ENCODE measurements at regions not wholly inside any gene's neighbourhood (a gene's known extent, or its start where the extent isn't known, plus 50 kb on each side); places are given as distances from the start of the nearest gene placed in this dataset.
"Not testable (repeated sequence)": the region's sequence is repeated elsewhere in the genome, so short reads cannot be mapped to it uniquely, and the experiment has no call there.

DNA sequence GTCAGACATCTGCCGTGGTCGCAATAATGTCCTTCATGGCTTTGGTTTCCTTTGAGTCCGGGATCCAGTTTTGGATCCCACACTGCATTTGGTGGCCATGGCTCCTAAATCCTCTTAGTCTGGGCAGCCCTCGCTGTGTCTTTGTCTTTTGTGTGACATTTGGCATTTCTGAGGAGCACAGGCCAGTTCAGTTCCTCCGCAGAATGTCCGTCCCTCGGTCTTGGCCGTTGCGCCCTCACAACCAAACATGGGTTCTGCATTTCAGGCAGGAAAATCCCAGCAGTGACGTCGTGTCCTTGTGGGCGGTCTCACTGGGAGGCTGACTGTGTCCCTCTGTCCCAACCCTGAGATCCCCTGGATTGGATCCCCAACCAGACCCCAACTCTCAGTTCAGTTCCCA, 172.9 kb upstream of the PPP1R26 start:
- H3K4me3 ChIP-seq (ENCODE audit: low read depth, low read length) = no peak overlapping the region
- TF ChIP-seq, protein P1, sequence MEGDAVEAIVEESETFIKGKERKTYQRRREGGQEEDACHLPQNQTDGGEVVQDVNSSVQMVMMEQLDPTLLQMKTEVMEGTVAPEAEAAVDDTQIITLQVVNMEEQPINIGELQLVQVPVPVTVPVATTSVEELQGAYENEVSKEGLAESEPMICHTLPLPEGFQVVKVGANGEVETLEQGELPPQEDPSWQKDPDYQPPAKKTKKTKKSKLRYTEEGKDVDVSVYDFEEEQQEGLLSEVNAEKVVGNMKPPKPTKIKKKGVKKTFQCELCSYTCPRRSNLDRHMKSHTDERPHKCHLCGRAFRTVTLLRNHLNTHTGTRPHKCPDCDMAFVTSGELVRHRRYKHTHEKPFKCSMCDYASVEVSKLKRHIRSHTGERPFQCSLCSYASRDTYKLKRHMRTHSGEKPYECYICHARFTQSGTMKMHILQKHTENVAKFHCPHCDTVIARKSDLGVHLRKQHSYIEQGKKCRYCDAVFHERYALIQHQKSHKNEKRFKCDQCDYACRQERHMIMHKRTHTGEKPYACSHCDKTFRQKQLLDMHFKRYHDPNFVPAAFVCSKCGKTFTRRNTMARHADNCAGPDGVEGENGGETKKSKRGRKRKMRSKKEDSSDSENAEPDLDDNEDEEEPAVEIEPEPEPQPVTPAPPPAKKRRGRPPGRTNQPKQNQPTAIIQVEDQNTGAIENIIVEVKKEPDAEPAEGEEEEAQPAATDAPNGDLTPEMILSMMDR (IDR thresholded peaks at IDR 0.05; ENCODE audit: borderline replicate concordance, insufficient read depth, low read depth, low read length) = no peak

DNA sequence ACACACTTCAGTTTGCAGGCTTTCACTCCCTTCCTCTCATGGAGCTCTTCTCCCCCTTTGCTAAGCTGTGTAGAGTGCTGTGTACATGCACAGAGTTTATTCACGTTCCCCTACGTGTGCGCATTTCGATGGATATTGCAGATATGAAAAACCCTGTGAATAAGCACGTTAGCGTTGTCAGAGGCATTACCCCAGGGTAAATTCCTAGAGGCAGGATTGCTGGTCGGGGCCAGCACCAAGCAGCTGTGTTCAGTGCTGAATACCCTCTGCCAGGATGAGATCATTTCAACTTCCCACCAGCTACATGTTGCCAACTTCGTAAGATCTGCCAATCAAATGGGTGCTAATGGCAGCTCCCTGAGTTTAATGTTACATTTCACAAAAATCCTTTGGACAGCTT, 172.3 kb upstream of the PPP1R26 start:
- H3K4me3 ChIP-seq (ENCODE audit: low read depth, low read length) = no peak overlapping the region
- TF ChIP-seq, protein P1 (IDR thresholded peaks at IDR 0.05; ENCODE audit: borderline replicate concordance, insufficient read depth, low read depth, low read length) = no peak

DNA sequence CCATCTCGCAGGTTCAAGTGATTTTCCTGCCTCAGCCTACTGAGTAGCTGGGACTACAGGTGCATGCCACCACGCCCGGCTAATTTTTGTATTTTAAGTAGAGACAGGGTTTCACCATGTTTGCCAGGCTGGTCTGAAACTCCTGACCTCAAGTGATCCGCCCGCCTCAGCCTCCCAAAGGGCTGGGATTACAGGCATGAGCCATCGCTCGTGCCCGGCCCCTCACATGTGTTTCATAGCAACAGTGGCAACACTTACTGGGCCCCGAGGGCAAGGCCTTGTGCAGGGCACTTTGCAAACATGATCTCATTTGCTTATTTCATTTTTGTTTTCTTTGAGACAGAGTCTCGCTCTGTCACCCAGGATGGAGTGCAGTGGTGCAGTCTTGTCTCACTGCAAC, 171.7 kb upstream of the PPP1R26 start:
- not testable (repeated sequence) for H3K4me3 ChIP-seq (ENCODE audit: low read depth, low read length)

DNA sequence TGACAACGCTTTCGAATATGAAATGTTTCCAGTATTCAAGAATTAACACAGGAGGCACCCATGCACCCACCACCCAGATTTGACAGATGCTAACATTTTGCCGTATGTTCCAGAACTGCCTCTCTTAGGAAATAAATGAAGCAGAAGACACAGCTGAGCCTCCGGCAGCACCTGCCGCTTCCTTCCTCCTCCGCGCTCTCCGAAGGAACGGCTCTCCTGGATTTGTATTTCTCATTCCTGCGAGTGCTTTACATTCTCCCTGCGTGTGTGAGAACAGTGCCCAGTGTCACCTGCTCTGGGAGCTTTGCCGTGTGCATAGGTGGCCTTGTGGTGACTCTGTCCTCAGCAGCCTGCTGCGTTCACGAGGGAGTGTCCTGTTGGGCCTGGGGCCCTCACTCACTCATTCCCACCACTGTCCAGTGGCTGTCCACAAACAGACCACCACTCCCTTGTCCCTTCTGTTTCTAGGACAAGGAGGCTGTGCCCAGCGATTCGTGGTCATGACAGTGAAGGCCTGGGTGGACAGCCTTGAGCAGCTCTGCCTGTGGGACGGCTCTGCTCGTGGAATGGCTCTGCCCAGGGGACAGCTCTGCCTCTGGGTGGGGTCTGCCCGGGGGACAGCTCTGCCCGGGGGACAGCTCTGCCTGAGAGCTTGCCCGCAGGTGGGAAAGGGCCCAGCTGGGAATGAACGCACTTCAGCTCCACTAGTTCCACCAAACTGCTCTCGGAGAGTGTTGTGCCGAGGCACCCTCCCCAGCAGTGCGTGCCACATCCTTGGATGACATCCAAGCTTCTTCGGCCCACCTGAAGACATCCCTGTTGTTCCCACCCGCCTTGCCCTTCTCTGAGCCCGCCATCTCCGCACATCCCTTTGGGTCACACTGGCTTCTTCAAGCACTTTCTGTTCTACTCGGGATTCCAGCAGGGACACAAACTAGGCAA, 170.5 kb upstream of the PPP1R26 start:
- TF ChIP-seq, protein P1 (IDR thresholded peaks at IDR 0.05; ENCODE audit: borderline replicate concordance, insufficient read depth, low read depth, low read length) = no peak

DNA sequence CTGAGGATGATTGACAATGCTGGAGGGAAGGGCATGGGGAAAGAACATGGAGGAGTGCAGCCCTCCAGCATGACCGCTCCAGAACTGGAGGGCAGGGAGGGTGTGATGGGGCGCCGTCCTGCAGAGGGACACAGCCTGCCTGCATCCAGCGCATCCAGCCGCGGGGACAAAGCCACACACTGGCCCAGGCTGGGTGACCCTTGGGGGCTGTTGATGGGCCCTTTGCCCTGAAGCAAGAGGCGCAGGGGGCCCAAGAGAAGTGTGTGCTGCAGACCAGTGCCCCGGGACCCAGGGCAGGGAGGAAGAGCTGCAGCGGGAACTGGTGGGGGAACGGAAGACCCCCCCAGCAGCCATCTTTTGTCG, 169.8 kb upstream of the PPP1R26 start:
- no peak overlapping the region for H3K4me3 ChIP-seq (ENCODE audit: low read depth, low read length)
- TF ChIP-seq, protein P1 (IDR thresholded peaks at IDR 0.05; ENCODE audit: borderline replicate concordance, insufficient read depth, low read depth, low read length) = no peak

More for the DNA sequence above, 170.5 kb upstream of the PPP1R26 start:
- H3K4me3 ChIP-seq (ENCODE audit: low read depth, low read length) = no peak overlapping the region

DNA sequence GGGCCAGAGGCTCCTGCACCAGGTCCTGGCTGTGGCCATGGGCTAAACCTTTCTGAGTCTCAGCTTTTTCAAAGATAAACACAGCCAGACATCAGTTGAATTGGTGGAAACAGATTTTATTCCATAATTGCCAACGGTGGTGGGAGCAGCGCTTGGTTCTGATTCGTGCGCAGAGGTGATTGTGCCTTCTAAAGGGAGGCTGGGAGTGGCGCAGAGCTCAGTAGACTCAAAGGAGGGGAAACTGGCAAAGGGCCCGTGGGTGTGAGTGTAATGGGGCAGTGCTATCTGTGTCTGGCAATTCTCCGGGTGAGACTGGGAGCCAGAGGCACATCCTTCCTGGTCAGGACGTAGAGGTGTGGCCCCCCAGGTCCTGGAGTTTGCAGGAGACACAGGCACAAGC, 169.4 kb upstream of the PPP1R26 start:
- H3K4me3 ChIP-seq (ENCODE audit: low read depth, low read length) = no peak overlapping the region
- TF ChIP-seq, protein P1 (IDR thresholded peaks at IDR 0.05; ENCODE audit: borderline replicate concordance, insufficient read depth, low read depth, low read length) = no peak

DNA sequence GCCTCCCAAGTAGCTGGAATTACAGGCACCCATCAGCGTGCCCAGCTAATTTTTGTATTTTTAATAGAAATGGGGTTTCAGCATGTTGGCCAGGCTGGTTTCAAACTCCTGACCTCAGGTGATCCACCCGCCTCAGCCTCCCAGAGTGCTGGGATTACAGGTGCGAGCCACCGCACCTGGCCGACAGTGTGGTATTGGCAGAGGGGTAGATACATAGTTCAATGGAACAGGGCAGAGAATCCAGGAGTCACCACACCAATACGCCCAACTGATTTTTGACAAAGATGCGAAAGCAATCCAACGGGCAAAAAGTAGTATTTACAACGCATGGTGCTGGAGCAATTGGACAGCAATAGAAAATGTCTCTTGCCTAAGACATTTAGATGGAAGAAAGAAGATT, 164.0 kb upstream of the PPP1R26 start:
- TF ChIP-seq, protein P1 (IDR thresholded peaks at IDR 0.05; ENCODE audit: borderline replicate concordance, insufficient read depth, low read depth, low read length) = no peak
- no peak overlapping the region for H3K4me3 ChIP-seq (ENCODE audit: low read depth, low read length)

Measured in GM12875 (cell line).